Heart left ventricle (tissue), 16 donors: ENCODE measurements at regions not wholly inside any gene's neighbourhood (a gene's known extent, or its start where the extent isn't known, plus 50 kb on each side); places are given as distances from the start of the nearest gene placed in this dataset.

Experiments
- ATAC-seq, 4 donors: fragments of 200-7000 bp; cut with Tn5 transposase; one replicate each; pipeline ENCODE4 v1.9.1; 2020 to 2022; ENCODE audit warnings: moderate library complexity in 4 of 4, mild to moderate bottlenecking in 3 of 4, moderate number of reproducible peaks in 1 of 4
- DNase-seq, 5 donors: peaks; one replicate each; pipeline ENCODE4 v3.0.0-alpha.2; 2020
- H3K27ac ChIP-seq, 12 donors: fragments of 200-600 bp; sonication (generic) in 4 of 12; one replicate each; pipeline versions ENCODE4 v1.5.0 to v1.8.0; 2016 to 2022; ENCODE audit warnings: mild to moderate bottlenecking in 2 of 12
- H3K27me3 ChIP-seq, 9 donors: fragments of 200-600 bp; sonication (generic) in 2 of 9; one replicate each; pipeline versions ENCODE4 v1.5.1 to v1.8.0; 2016 to 2022; ENCODE audit warnings: mild to moderate bottlenecking in 3 of 9
- H3K36me3 ChIP-seq, 9 donors: fragments of 200-600 bp; sonication (generic) in 2 of 9; one replicate each; pipeline versions ENCODE4 v1.5.0 to v1.8.0; 2018 to 2022; ENCODE audit warnings: mild to moderate bottlenecking in 2 of 9
- H3K4me1 ChIP-seq, 12 donors: fragments of 200-600 bp; sonication (generic) in 4 of 12; one replicate each; pipeline versions ENCODE4 v1.5.0 to v1.8.0; 2016 to 2022; ENCODE audit warnings: mild to moderate bottlenecking in 3 of 12
- H3K4me3 ChIP-seq, 12 donors: fragments of 200-600 bp; sonication (generic) in 4 of 12; one replicate each; pipeline versions ENCODE4 v1.5.0 to v1.8.0; 2017 to 2022; ENCODE audit warnings: mild to moderate bottlenecking in 9 of 12, moderate library complexity in 4 of 12
- H3K9me3 ChIP-seq, 12 donors: fragments of 200-600 bp; sonication (generic) in 4 of 12; one replicate each; pipeline versions ENCODE4 v1.5.0 to v1.8.0; 2016 to 2022; ENCODE audit warnings: mild to moderate bottlenecking in 1 of 12
- CTCF ChIP-seq, 12 donors: fragments of 200-600 bp; sonication (generic) in 4 of 12; IDR thresholded peaks; one replicate each; pipeline versions ENCODE4 v1.5.0 to v1.8.0; 2018 to 2022; ENCODE audit warnings: antibody characterized with exemption in 12 of 12, mild to moderate bottlenecking in 5 of 12
- POLR2A ChIP-seq, 2 donors: fragments of 450-650 bp; IDR thresholded peaks; one replicate each; pipeline ENCODE4 v1.6.1; 2017; ENCODE audit warnings: antibody characterized with exemption in 2 of 2, mild to moderate bottlenecking in 2 of 2, moderate library complexity in 2 of 2
- WGBS, 4 donors: extraction: QIAGEN DNeasy Blood & Tissue Kit in 2 of 4; methylation state at CpG; one replicate each; pipeline versions ENCODE4 v1.1.5 to v1.1.7; 2013 to 2018; 5-methylcytosine and 5-hydroxymethylcytosine counted together
- intact Hi-C, 10 donors: fragments of 100-400 bp; cut with DNase I; formaldehyde crosslinking; loops; one replicate each; pipeline versions ENCODE4 v1.11.1 to v1.14.2; 2022
- donor health status: ischemic (EF 13 %, LVEDD 7.1; RV severe dilation, severe dysfunction).
- donor health status: healthy with polysubstance abuse.
- donor health status: DM: no; HTN: yes; CAD: no.
- donor health status: DM: no; HTN: no; CAD: no.
- donor health status: ischemic (EF 25% LVEDD 6.9; RV normal size, moderate dysfunction).
- donor health status: ischemic (EF 25% LVEDD 5.7; RV mildly dilated, moderate dysfunction).
- donor health status: healthy.
- donor health status: DM: yes; HTN: yes; CAD: no.
- donor health status: ischemic (EF 35%, LVEDD 5.7; RV mildly dilated, moderate dysfunction).
- donor health status: nonischemic (EF 11% LVEDD 7.7; RV severe dilation, severe dysfunction).
- donor health status: DM: yes; HTN: yes; CAD: no.
- donor health status: PGD.
- donor health status: ischemic (EF 29% LVEDD 5.4; RV normal size, mild dysfunction).
- donor health status: nonischemic (EF 23%, LVEDD 6.1; RV moderate dilation, normal function).

- WGBS, 4 donors = 78 to 88% (median 82%) methylated on average over 4 of the region's 4 CpGs
- intact Hi-C loops = no loop called here
- Histone ChIP-seq H3K4me3 (no peak overlapping the region), H3K27me3 (no peaks in the 10 kb centered on the region), H3K36me3 (no peaks in the 10 kb centered on the region), H3K9me3 (peaks cover 0 to 9% (median 0%) of the 10 kb centered on the region in 12 donors), H3K27ac (no peak overlapping the region), H3K4me1 (no peaks in the 10 kb centered on the region)
- TF ChIP-seq POLR2A (IDR thresholded peaks at IDR 0.05) = no peak
- no peak for TF ChIP-seq CTCF (IDR thresholded peaks at IDR 0.05)
- DNase-seq (no peak), ATAC-seq (no peak)
Observed at GRCh38 chr2:114085992-114086391, 196.1 kb downstream of the ACTR3 start.

GRCh38 chr2:114089636-114090319 lies 199.9 kb downstream of the ACTR3 start:
- no peak for TF ChIP-seq CTCF (IDR thresholded peaks at IDR 0.05)
- TF ChIP-seq POLR2A (IDR thresholded peaks at IDR 0.05) = no peak
- ATAC-seq (no peak), DNase-seq (no peak)
- Histone ChIP-seq H3K27ac (no peak overlapping the region), H3K4me1 (no peaks in the 10 kb centered on the region), H3K4me3 (no peak overlapping the region), H3K36me3 (no peaks in the 10 kb centered on the region), H3K9me3 (no peaks in the 10 kb centered on the region), H3K27me3 (no peaks in the 10 kb centered on the region)
- intact Hi-C loops = no loop called here
- WGBS, 4 donors = 77 to 85% (median 79%) methylated on average over 9 of the region's 9 CpGs

GRCh38 chr2:114091010-114091409 lies 201.1 kb downstream of the ACTR3 start:
- Histone ChIP-seq H3K27ac (no peak overlapping the region), H3K27me3 (no peaks in the 10 kb centered on the region), H3K4me3 (no peak overlapping the region), H3K4me1 (no peaks in the 10 kb centered on the region), H3K9me3 (peaks cover 0 to 12% (median 5%) of the 10 kb centered on the region in 12 donors), H3K36me3 (no peaks in the 10 kb centered on the region)
- no peak for DNase-seq
- TF ChIP-seq POLR2A (IDR thresholded peaks at IDR 0.05) (no peak), CTCF (IDR thresholded peaks at IDR 0.05) (no peak)
- 78 to 89% (median 80%) methylated on average over 1 of the region's 1 CpG for WGBS, 4 donors
- intact Hi-C loops = no loop called here
- ATAC-seq = no peak

GRCh38 chr2:114108249-114108648 lies 218.4 kb downstream of the ACTR3 start:
- DNase-seq = no peak
- TF ChIP-seq POLR2A (IDR thresholded peaks at IDR 0.05) (no peak), CTCF (IDR thresholded peaks at IDR 0.05) (no peak)
- no peak for ATAC-seq
- Histone ChIP-seq H3K27me3 (no peaks in the 10 kb centered on the region), H3K36me3 (no peaks in the 10 kb centered on the region), H3K27ac (no peak overlapping the region), H3K4me3 (no peak overlapping the region), H3K9me3 (peaks cover 0 to 30% (median 15%) of the 10 kb centered on the region in 12 donors), H3K4me1 (no peaks in the 10 kb centered on the region)
- 77 to 84% (median 82%) methylated on average over 2 of the region's 2 CpGs for WGBS, 4 donors
- intact Hi-C loops = no loop called here
